IgD-negative memory B cell (primary cell): ENCODE measurements at regions not wholly inside any gene's neighbourhood (a gene's known extent, or its start where the extent isn't known, plus 50 kb on each side); places are given as distances from the start of the nearest gene placed in this dataset.

Source experiments
- H3K27ac Mint-ChIP-seq, 3 donors: one replicate each; pipeline ENCODE4 v1.8.0; 2020 to 2022; ENCODE audit warnings: mild to moderate bottlenecking in 3 of 3, mixed read lengths in 3 of 3, moderate library complexity in 1 of 3
- H3K27me3 Mint-ChIP-seq: one replicate; pipeline ENCODE4 v1.8.0; 2021; ENCODE audit warnings: mixed read lengths
- H3K36me3 Mint-ChIP-seq: one replicate; pipeline ENCODE4 v1.8.0; 2020; ENCODE audit warnings: mild to moderate bottlenecking, mixed read lengths
- H3K4me1 Mint-ChIP-seq, 3 donors: one replicate each; pipeline ENCODE4 v1.8.0; 2020 to 2022; ENCODE audit warnings: mixed read lengths in 3 of 3, mild to moderate bottlenecking in 1 of 3
- H3K4me3 Mint-ChIP-seq, 4 donors: one replicate each; pipeline ENCODE4 v1.8.0; 2020 to 2022; ENCODE audit warnings: mild to moderate bottlenecking in 4 of 4, mixed read lengths in 4 of 4, moderate library complexity in 3 of 4
- H3K9me3 Mint-ChIP-seq, 3 donors: one replicate each; pipeline ENCODE4 v1.8.0; 2020 to 2021; ENCODE audit warnings: mixed read lengths in 3 of 3, mild to moderate bottlenecking in 1 of 3

GRCh38 chr6:90403489-90404381 lies 107.1 kb upstream of the BACH2 start:
- H3K27ac Mint-ChIP-seq, result peak overlapping the region in 1 of 3 donors; percentile 13

GRCh38 chr6:90402831-90403192 lies 106.2 kb upstream of the BACH2 start:
- Mint-ChIP-seq H3K4me3 (no peak overlapping the region), H3K36me3 (peaks cover 1% of the 10 kb centered on the region), H3K27me3 (peaks cover 6% of the 10 kb centered on the region), H3K9me3 (peaks cover 0 to 2% (median 0%) of the 10 kb centered on the region in 3 donors), H3K27ac (peak overlapping the region in 1 of 3 donors; percentile 21), H3K4me1 (peaks cover 6 to 33% (median 18%) of the 10 kb centered on the region in 3 donors)

More at GRCh38 chr6:90403489-90404381, 107.1 kb upstream of the BACH2 start:
- peaks cover 6% of the 10 kb centered on the region for H3K27me3 Mint-ChIP-seq
- peaks cover 3% of the 10 kb centered on the region for H3K36me3 Mint-ChIP-seq
- H3K4me1 Mint-ChIP-seq, result peaks cover 5 to 27% (median 12%) of the 10 kb centered on the region in 3 donors
- peak overlapping the region in 1 of 4 donors; percentile 74 for H3K4me3 Mint-ChIP-seq
- H3K9me3 Mint-ChIP-seq, result peaks cover 0 to 2% (median 0%) of the 10 kb centered on the region in 3 donors

- Mint-ChIP-seq H3K27ac (peak overlapping the region in 2 of 3 donors; percentile 21 to 32), H3K36me3 (peaks cover 1% of the 10 kb centered on the region), H3K4me3 (peak overlapping the region in 1 of 4 donors; percentile 45), H3K4me1 (peaks cover 6 to 39% (median 24%) of the 10 kb centered on the region in 3 donors), H3K9me3 (peaks cover 0 to 2% (median 0%) of the 10 kb centered on the region in 3 donors), H3K27me3 (peaks cover 5% of the 10 kb centered on the region)
Measured at GRCh38 chr6:90401933-90402830, 105.5 kb upstream of the BACH2 start.

GRCh38 chr6:90399970-90400369 lies 103.3 kb upstream of the BACH2 start:
- Mint-ChIP-seq H3K27me3 (peaks cover 2% of the 10 kb centered on the region), H3K27ac (no peak overlapping the region), H3K4me1 (peaks cover 6 to 39% (median 24%) of the 10 kb centered on the region in 3 donors), H3K4me3 (no peak overlapping the region), H3K9me3 (no peaks in the 10 kb centered on the region), H3K36me3 (peaks cover 1% of the 10 kb centered on the region)

DNA sequence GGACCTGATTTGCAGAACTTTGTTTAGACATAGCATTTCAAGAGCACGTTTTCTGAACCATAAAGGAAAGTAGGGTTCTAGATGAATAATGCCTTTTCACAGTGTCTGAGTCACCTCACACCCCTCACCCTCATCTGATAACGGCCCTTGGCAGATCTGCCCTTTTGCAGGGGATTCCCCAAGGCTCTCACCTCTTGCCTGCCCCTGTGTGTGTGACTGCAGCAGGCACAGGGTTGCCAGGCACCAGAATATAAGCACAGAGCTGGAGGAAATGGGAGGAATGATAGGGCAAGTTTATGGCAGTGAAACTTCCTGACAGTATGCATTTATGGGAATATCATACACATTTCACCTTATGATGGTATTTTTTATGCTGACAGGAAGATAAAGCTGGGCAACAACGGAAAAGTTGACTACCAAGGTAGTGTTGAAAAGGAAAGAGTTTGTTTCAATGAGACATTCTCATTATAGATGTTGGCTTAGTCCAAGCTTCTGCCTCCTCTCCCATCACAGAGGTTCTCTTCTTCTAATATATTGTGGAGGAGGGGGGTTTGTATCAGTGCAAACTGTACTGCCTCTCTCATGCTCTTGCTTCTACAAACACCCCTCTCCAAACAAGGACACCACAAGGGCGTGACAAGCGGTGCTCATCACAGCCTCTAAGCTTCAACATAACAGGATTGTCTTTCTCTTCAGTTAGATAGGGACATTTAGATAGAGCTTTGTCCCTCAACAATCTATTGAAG lies 101.5 kb upstream of the BACH2 start:
- peaks cover 6 to 31% (median 24%) of the 10 kb centered on the region in 3 donors for H3K4me1 Mint-ChIP-seq
- no peaks in the 10 kb centered on the region for H3K9me3 Mint-ChIP-seq
- no peaks in the 10 kb centered on the region for H3K36me3 Mint-ChIP-seq
- H3K27ac Mint-ChIP-seq, result peak overlapping the region in 2 of 3 donors; percentile 2 to 26
- no peak overlapping the region for H3K4me3 Mint-ChIP-seq
- no peaks in the 10 kb centered on the region for H3K27me3 Mint-ChIP-seq

DNA sequence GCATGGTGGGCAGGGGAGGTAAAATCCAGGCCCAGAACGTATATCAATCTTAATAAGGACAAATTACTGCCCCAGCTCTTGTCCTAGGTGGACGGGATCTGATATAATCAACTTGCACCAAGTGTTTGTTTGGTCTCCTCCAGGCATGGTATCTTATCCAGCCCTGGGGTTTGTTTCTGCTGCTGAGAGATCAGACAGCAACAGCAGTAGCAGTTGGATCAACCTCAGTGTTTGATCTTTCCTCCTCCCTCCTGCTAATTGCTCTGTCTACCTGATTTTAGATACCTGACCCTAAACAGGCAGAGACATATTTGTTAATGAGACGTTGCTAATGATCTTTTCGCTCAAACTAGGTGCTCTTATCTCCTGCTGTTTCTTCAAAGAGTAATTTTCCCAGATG lies 100.4 kb upstream of the BACH2 start:
- Mint-ChIP-seq H3K27me3 (no peaks in the 10 kb centered on the region), H3K36me3 (no peaks in the 10 kb centered on the region), H3K4me1 (peaks cover 5 to 28% (median 23%) of the 10 kb centered on the region in 3 donors), H3K27ac (no peak overlapping the region), H3K4me3 (no peak overlapping the region), H3K9me3 (no peaks in the 10 kb centered on the region)

- peak overlapping the region in 2 of 4 donors; percentile 33 to 74 for H3K4me3 Mint-ChIP-seq
- peak overlapping the region in 1 of 3 donors; percentile 69 for H3K27ac Mint-ChIP-seq
- H3K27me3 Mint-ChIP-seq, result no peaks in the 10 kb centered on the region
- H3K4me1 Mint-ChIP-seq, result peaks cover 4 to 23% (median 16%) of the 10 kb centered on the region in 3 donors
- no peaks in the 10 kb centered on the region for H3K9me3 Mint-ChIP-seq
- no peaks in the 10 kb centered on the region for H3K36me3 Mint-ChIP-seq
Measured at GRCh38 chr6:90393232-90393884, 96.7 kb upstream of the BACH2 start.

- no peaks in the 10 kb centered on the region for H3K9me3 Mint-ChIP-seq
- no peak overlapping the region for H3K27ac Mint-ChIP-seq
- H3K36me3 Mint-ChIP-seq, result no peaks in the 10 kb centered on the region
- peaks cover 14 to 28% (median 21%) of the 10 kb centered on the region in 3 donors for H3K4me1 Mint-ChIP-seq
- H3K27me3 Mint-ChIP-seq, result no peaks in the 10 kb centered on the region
- no peak overlapping the region for H3K4me3 Mint-ChIP-seq
Measured at GRCh38 chr6:90390379-90390778, 93.7 kb upstream of the BACH2 start.

GRCh38 chr6:90388395-90388794 lies 91.8 kb upstream of the BACH2 start:
- Mint-ChIP-seq H3K27me3 (no peaks in the 10 kb centered on the region), H3K4me3 (no peak overlapping the region), H3K9me3 (no peaks in the 10 kb centered on the region), H3K36me3 (no peaks in the 10 kb centered on the region), H3K27ac (no peak overlapping the region), H3K4me1 (peaks cover 32 to 44% (median 37%) of the 10 kb centered on the region in 3 donors)

DNA sequence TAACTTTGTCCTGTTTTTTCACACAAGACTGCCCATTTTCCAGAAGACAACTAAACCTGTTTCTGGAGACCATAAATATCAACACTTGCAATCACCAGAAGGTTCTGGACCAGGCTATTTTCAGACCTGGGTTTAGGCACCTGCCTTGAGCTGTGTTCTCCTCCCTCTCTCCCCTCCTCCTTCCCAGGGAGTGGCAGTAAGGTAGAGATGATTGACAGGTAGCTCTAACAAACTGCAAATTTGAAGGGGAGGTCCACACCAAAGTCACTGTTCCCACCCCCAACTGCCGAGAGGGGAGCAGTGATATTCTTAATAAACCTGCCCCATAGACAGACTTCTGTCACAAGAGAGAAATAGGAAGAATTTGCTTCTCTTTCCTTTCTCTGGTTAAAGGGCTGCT lies 91.2 kb upstream of the BACH2 start:
- no peak overlapping the region for H3K27ac Mint-ChIP-seq
- H3K9me3 Mint-ChIP-seq, result no peaks in the 10 kb centered on the region
- H3K36me3 Mint-ChIP-seq, result no peaks in the 10 kb centered on the region
- no peak overlapping the region for H3K4me3 Mint-ChIP-seq
- H3K27me3 Mint-ChIP-seq, result no peaks in the 10 kb centered on the region
- H3K4me1 Mint-ChIP-seq, result peaks cover 31 to 41% (median 37%) of the 10 kb centered on the region in 3 donors

- H3K4me3 Mint-ChIP-seq, result no peak overlapping the region
- no peaks in the 10 kb centered on the region for H3K9me3 Mint-ChIP-seq
- H3K36me3 Mint-ChIP-seq, result no peaks in the 10 kb centered on the region
- no peaks in the 10 kb centered on the region for H3K27me3 Mint-ChIP-seq
- peaks cover 35 to 45% (median 41%) of the 10 kb centered on the region in 3 donors for H3K4me1 Mint-ChIP-seq
- H3K27ac Mint-ChIP-seq, result no peak overlapping the region
Measured at GRCh38 chr6:90387383-90387775, 90.7 kb upstream of the BACH2 start.

DNA sequence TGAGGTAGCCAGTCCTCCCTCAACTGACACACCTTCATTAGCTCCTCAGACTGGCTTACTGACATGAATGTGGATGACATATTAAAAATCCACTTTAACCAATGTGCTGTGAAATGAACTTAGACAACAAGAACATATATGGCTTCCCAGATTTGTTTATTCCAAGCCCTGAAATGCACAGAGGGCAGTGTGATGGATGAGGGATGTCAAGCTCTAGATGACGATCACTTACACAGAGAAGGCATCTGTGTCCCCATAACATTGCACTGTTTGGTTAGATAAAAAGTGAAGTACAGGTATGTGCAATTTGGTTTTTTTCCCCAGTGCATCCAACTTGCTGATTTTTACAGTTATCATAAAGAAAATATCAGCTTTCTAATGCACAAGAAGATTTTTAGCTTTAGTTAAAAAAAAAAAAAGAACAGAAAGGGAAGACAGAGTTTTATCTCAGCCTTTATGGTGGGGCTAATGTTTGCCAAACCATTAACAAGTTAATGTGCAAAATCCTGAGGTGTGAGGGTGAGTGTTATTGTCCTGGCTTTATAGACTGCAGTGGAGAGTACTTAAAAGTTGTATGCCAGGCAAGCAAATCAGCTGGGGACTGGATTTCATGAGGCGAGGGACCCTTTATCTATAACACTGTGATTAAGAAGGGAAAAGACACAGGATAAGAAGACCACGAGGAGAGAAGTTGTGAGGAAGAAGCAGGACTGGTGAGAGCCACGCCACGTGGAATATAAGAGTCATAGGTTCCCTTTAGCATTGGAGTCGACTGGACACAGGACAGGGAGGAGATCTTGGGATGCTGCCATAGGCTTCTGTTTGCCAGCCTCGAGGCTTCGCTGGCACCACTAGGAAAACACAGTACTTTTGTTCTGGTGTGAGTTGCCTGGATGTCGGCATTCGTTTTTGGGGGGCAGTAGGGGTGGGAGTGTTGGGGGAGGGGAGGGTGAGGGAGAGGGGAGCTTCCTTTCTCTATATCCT lies 90.0 kb upstream of the BACH2 start:
- Mint-ChIP-seq H3K36me3 (no peaks in the 10 kb centered on the region), H3K27me3 (no peaks in the 10 kb centered on the region), H3K4me3 (no peak overlapping the region), H3K4me1 (peaks cover 41 to 50% (median 48%) of the 10 kb centered on the region in 3 donors), H3K27ac (no peak overlapping the region), H3K9me3 (no peaks in the 10 kb centered on the region)

- Mint-ChIP-seq H3K36me3 (no peaks in the 10 kb centered on the region), H3K9me3 (no peaks in the 10 kb centered on the region), H3K27me3 (no peaks in the 10 kb centered on the region), H3K27ac (peak overlapping the region in 1 of 3 donors; percentile 9), H3K4me1 (peaks cover 43 to 55% (median 52%) of the 10 kb centered on the region in 3 donors), H3K4me3 (peak overlapping the region in 2 of 4 donors; percentile 2 to 56)
Measured at GRCh38 chr6:90385759-90386313, 89.2 kb upstream of the BACH2 start.
